Endothelial cell of umbilical vein (primary cell): ENCODE measurements at regions not wholly inside any gene's neighbourhood (a gene's known extent, or its start where the extent isn't known, plus 50 kb on each side); places are given as distances from the start of the nearest gene placed in this dataset.

Source experiments
- BruUV-seq: library from RNA; stranded (reverse); fragments of 400-500 nt; replicated peaks from 2 replicates; lab custom pipeline; 2021; lab: Mats Ljungman, UMichigan
- CTCF ChIA-PET: fragments of 300-600, 350-600 bp; sonication (Branson Sonifier 250); formaldehyde crosslinking; loops from one replicate; lab custom pipeline; 2021; ENCODE audit warnings: antibody characterized with exemption, inconsistent platforms; lab: Charles Lee
- POLR2A ChIA-PET: fragments of 300-600, 350-600 bp; sonication (Branson Sonifier 250); formaldehyde crosslinking; loops from one replicate; lab custom pipeline; 2021; ENCODE audit warnings: antibody characterized with exemption, inconsistent platforms; lab: Charles Lee
- DNase-seq: peaks from one replicate; pipeline ENCODE4 v3.0.0-alpha.2; 2011; ENCODE audit warnings: low read depth, low spot score
- FAIRE-seq: peaks from 2 replicates; lab custom pipeline; 2011; peaks lifted over from hg19 to GRCh38; lab: Jason Lieb, UNC
- H2AFZ ChIP-seq: 2 replicates; pipeline ENCODE4 v1.6.0; 2012; ENCODE audit warnings: low read depth, low read length, control low read depth, inconsistent platforms
- H3K27ac ChIP-seq: 2 replicates; pipeline ENCODE4 v1.5.1; 2011; ENCODE audit warnings: low read depth, mild to moderate bottlenecking, control low read depth, low read length, moderate library complexity; ENCODE audit not compliant: insufficient read depth
- H3K27me3 ChIP-seq, 2 experiments: 2 replicates each; pipeline versions ENCODE4 v1.6.0 to v1.6.1; 2011; ENCODE audit warnings: low read length in 2 of 2, mixed read lengths in 1 of 2; ENCODE audit not compliant: control insufficient read depth in 2 of 2, insufficient read depth in 2 of 2
- H3K36me3 ChIP-seq, 2 experiments: 2 replicates in 1 of 2; 3 replicates in 1 of 2; pipeline ENCODE4 v1.5.1; 2011; ENCODE audit warnings: low read length in 2 of 2, mild to moderate bottlenecking in 1 of 2, moderate library complexity in 1 of 2; ENCODE audit not compliant: control insufficient read depth in 2 of 2, insufficient read depth in 2 of 2; ENCODE audit errors: extremely low read depth in 1 of 2
- H3K4me1 ChIP-seq: 3 replicates; pipeline ENCODE4 v1.5.1; 2011; ENCODE audit warnings: mild to moderate bottlenecking, low read length; ENCODE audit not compliant: control insufficient read depth, insufficient read depth; ENCODE audit errors: extremely low read depth
- H3K4me2 ChIP-seq: 2 replicates; pipeline ENCODE4 v1.6.1; 2011; ENCODE audit warnings: low read length, control low read depth, mixed read lengths; ENCODE audit not compliant: insufficient read depth
- H3K4me3 ChIP-seq, 3 experiments: fragments of 200-600 bp in 1 of 3; sonication (generic), shearing (Covaris generic) in 1 of 3; replicated peaks in 1 of 3; 2 replicates each; pipeline ENCODE4 v1.5.1; 2011 to 2016; ENCODE audit warnings: control low read depth in 3 of 3, low read length in 3 of 3, mild to moderate bottlenecking in 2 of 3, inconsistent platforms in 1 of 3, low read depth in 1 of 3, moderate library complexity in 1 of 3; ENCODE audit not compliant: insufficient read depth in 1 of 3
- H3K79me2 ChIP-seq: 2 replicates; pipeline ENCODE4 v1.6.0; 2012; ENCODE audit warnings: low read length, inconsistent platforms; ENCODE audit not compliant: control insufficient read depth, insufficient read depth
- H3K9ac ChIP-seq: replicated peaks from 2 replicates; pipeline ENCODE3; 2011; ENCODE audit warnings: low read length, control low read depth; ENCODE audit not compliant: insufficient read depth; ENCODE audit errors: extremely low read depth
- H3K9me1 ChIP-seq: replicated peaks from 3 replicates; pipeline ENCODE4 v1.6.0; 2011; ENCODE audit warnings: mild to moderate bottlenecking, low read length; ENCODE audit not compliant: control insufficient read depth, insufficient read depth; ENCODE audit errors: extremely low read depth
- H3K9me3 ChIP-seq: replicated peaks from 2 replicates; pipeline ENCODE4 v1.5.1; 2012; ENCODE audit warnings: low read length, inconsistent platforms; ENCODE audit not compliant: control insufficient read depth, insufficient read depth
- H4K20me1 ChIP-seq: replicated peaks from 2 replicates; pipeline ENCODE3; 2011; ENCODE audit warnings: mild to moderate bottlenecking, low read length; ENCODE audit not compliant: control insufficient read depth, insufficient read depth; ENCODE audit errors: extremely low read depth
- CTCF ChIP-seq, 2 donors: IDR thresholded peaks; 1 replicate in 1 of 2; 2 replicates in 1 of 2; pipeline ENCODE4 v1.5.1; 2011; ENCODE audit warnings: low read length in 2 of 2, mild to moderate bottlenecking in 2 of 2, moderate library complexity in 2 of 2, control low read depth in 1 of 2, inconsistent platforms in 1 of 2, low read depth in 1 of 2; ENCODE audit not compliant: insufficient read depth in 1 of 2; ENCODE audit errors: extremely low read depth in 1 of 2
- EZH2 ChIP-seq: IDR thresholded peaks from 2 replicates; pipeline ENCODE4 v1.6.1; 2012; ENCODE audit warnings: borderline replicate concordance, low read depth, mild to moderate bottlenecking, moderate library complexity, low read length, inconsistent platforms; ENCODE audit not compliant: severe bottlenecking
- FOS ChIP-seq: IDR thresholded peaks from 2 replicates; pipeline ENCODE4 v1.6.1; 2011; ENCODE audit warnings: mild to moderate bottlenecking, low read length, moderate library complexity, borderline replicate concordance; ENCODE audit not compliant: insufficient read depth
- GATA2 ChIP-seq: IDR thresholded peaks from 2 replicates; pipeline ENCODE4 v1.7.0; 2011; ENCODE audit warnings: low read depth, mild to moderate bottlenecking, moderate library complexity, mixed read lengths, low read length; ENCODE audit not compliant: insufficient read length, insufficient read depth
- JUN ChIP-seq: IDR thresholded peaks from 2 replicates; pipeline ENCODE4 v1.6.1; 2011; ENCODE audit warnings: borderline replicate concordance, low read depth; ENCODE audit not compliant: insufficient read length, insufficient read depth
- MYC ChIP-seq: IDR thresholded peaks from one replicate; pipeline ENCODE4 v1.6.1; 2011; ENCODE audit warnings: mild to moderate bottlenecking, low read depth, low read length
- POLR2A ChIP-seq: IDR thresholded peaks from 2 replicates; pipeline ENCODE4 v1.6.1; 2012; ENCODE audit warnings: low read depth, mild to moderate bottlenecking, control low read depth, low read length
- POLR2AphosphoS5 ChIP-seq: IDR thresholded peaks from 2 replicates; pipeline ENCODE4 v1.6.1; 2012; ENCODE audit warnings: low read depth, mild to moderate bottlenecking, control low read depth, low read length, moderate library complexity; ENCODE audit not compliant: insufficient read depth
- dilution Hi-C: fragments of 300-500 bp; cut with MboI; formaldehyde crosslinking; loops from one replicate; pipeline ENCODE4 v1.15.0; 2019; ENCODE audit warnings: low sequenced_read_pairs; ENCODE audit not compliant: extremely low pct_ligation_motif_present
- intact Hi-C: fragments of 100-400 bp; cut with micrococcal nuclease; formaldehyde crosslinking; loops from one replicate; pipeline ENCODE4 v1.10.0; 2022
- TF ChIP-seq, protein P1 (sequence below): IDR thresholded peaks from 2 replicates; pipeline ENCODE4 v1.6.1; 2011; ENCODE audit not compliant: insufficient read depth, insufficient read length

- intact Hi-C loops: no loop called here
- CTCF ChIA-PET: no interaction called here
- dilution Hi-C loops: no loop called here
Measured at GRCh38 chrX:25066131-25066530, 50.4 kb upstream of the ARX start.

More at GRCh38 chrX:25066131-25066530, 50.4 kb upstream of the ARX start:
- H2AFZ ChIP-seq: no peak overlapping the region
- H3K79me2 ChIP-seq: no peaks in the 10 kb centered on the region
- no peak overlapping the region for H3K4me3 ChIP-seq
- no peak for DNase-seq
- POLR2A ChIA-PET: no interaction called here
- H3K9me3 ChIP-seq: no peaks in the 10 kb centered on the region
- no peaks in the 10 kb centered on the region for H4K20me1 ChIP-seq
- TF ChIP-seq POLR2A (no peak), JUN (no peak), EZH2 (no peak), POLR2AphosphoS5 (no peak), MYC (no peak), CTCF (IDR thresholded peaks at IDR 0.05; ENCODE audit: extremely low read depth in 1 of 2, insufficient read depth in 1 of 2, low read depth in 1 of 2, low read length in 2 of 2) (no peak), GATA2 (no peak), FOS (no peak)
- TF ChIP-seq, protein P1, sequence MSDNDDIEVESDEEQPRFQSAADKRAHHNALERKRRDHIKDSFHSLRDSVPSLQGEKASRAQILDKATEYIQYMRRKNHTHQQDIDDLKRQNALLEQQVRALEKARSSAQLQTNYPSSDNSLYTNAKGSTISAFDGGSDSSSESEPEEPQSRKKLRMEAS: no peak
- BruUV-seq: no TSS peak
- no peak overlapping the region for H3K9ac ChIP-seq
- H3K36me3 ChIP-seq: no peaks in the 10 kb centered on the region
- no peak for FAIRE-seq
- no peaks in the 10 kb centered on the region for H3K9me1 ChIP-seq
- no peak overlapping the region for H3K27ac ChIP-seq
- H3K4me1 ChIP-seq: no peaks in the 10 kb centered on the region
- no peaks in the 10 kb centered on the region for H3K27me3 ChIP-seq
- H3K4me2 ChIP-seq: no peak overlapping the region
